Upper lobe of right lung (tissue), 1 donor: ENCODE measurements at regions not wholly inside any gene's neighbourhood (a gene's known extent, or its start where the extent isn't known, plus 50 kb on each side); places are given as distances from the start of the nearest gene placed in this dataset.

Experiments used
- ATAC-seq: fragments of 200-7000 bp; cut with Tn5 transposase; one replicate; pipeline ENCODE4 v1.9.1; 2020; ENCODE audit warnings: mild to moderate bottlenecking, moderate library complexity
- DNase-seq: peaks from one replicate; pipeline ENCODE4 v3.0.0-alpha.2; 2020
- H3K27ac ChIP-seq: fragments of 200-600 bp; one replicate; pipeline ENCODE4 v1.8.0; 2022
- H3K27me3 ChIP-seq: fragments of 200-600 bp; one replicate; pipeline ENCODE4 v1.8.0; 2022; ENCODE audit warnings: mild to moderate bottlenecking
- H3K36me3 ChIP-seq: fragments of 200-600 bp; one replicate; pipeline ENCODE4 v1.8.0; 2022
- H3K4me1 ChIP-seq: fragments of 200-600 bp; one replicate; pipeline ENCODE4 v1.8.0; 2022
- H3K4me3 ChIP-seq: fragments of 200-600 bp; one replicate; pipeline ENCODE4 v1.8.0; 2022; ENCODE audit warnings: mild to moderate bottlenecking
- H3K9me3 ChIP-seq: fragments of 200-600 bp; one replicate; pipeline ENCODE4 v1.8.0; 2022
- intact Hi-C: fragments of 100-400 bp; cut with DNase I; formaldehyde crosslinking; loops from one replicate; pipeline ENCODE4 v1.11.0; 2022
- TF ChIP-seq, protein P1 (sequence below): fragments of 200-600 bp; IDR thresholded peaks from one replicate; pipeline ENCODE4 v1.8.0; 2022; ENCODE audit warnings: antibody characterized with exemption
- donor health status: DM: no; HTN: yes; CAD: no; lungs with severe emphysema.

DNA sequence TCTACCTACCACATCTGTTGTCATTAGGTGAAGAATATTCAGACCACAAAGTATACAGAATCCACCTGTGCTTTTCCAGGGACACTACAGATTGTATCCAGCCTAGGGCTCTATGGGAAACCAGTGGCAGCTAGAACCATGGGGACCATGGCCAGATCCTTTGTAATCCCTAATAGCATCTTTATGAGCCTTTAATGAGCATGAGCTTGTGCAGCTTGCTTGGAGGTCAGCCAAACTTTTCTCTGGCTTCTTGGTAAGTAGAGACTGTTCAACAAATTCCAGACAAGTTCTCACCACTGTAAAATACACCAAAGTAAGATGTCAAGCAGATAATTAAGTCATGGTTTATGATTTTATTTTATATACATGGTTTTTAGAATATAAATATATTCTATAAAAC lies 301.6 kb upstream of the ADGRB3 start:
- ATAC-seq: no peak
- H3K27ac ChIP-seq: no peak overlapping the region
- DNase-seq: no peak
- H3K27me3 ChIP-seq: no peaks in the 10 kb centered on the region
- TF ChIP-seq, protein P1, sequence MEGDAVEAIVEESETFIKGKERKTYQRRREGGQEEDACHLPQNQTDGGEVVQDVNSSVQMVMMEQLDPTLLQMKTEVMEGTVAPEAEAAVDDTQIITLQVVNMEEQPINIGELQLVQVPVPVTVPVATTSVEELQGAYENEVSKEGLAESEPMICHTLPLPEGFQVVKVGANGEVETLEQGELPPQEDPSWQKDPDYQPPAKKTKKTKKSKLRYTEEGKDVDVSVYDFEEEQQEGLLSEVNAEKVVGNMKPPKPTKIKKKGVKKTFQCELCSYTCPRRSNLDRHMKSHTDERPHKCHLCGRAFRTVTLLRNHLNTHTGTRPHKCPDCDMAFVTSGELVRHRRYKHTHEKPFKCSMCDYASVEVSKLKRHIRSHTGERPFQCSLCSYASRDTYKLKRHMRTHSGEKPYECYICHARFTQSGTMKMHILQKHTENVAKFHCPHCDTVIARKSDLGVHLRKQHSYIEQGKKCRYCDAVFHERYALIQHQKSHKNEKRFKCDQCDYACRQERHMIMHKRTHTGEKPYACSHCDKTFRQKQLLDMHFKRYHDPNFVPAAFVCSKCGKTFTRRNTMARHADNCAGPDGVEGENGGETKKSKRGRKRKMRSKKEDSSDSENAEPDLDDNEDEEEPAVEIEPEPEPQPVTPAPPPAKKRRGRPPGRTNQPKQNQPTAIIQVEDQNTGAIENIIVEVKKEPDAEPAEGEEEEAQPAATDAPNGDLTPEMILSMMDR: no peak
- H3K4me3 ChIP-seq: no peak overlapping the region
- H3K36me3 ChIP-seq: no peaks in the 10 kb centered on the region
- intact Hi-C loops: no loop called here
- H3K9me3 ChIP-seq: no peaks in the 10 kb centered on the region
- no peaks in the 10 kb centered on the region for H3K4me1 ChIP-seq

DNA sequence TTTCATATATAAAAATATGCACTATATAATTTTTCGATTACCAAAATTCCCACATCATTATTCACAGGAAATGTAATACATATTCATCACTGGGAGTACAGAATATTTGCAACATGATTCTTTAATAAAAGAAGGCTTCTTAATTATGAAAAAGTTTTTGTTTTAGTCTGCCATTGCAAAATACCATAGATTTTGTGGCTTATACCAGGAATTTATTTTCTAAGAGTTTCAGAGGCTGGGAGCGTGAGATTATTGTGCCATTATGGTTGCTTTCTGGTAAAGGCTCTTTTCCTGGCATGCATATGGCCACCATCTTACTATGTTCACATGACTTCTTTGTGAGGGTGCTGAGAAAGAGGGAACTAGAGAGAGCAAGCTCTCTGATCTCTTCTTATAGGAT lies 306.9 kb upstream of the ADGRB3 start:
- Histone ChIP-seq H3K27ac (no peak overlapping the region), H3K36me3 (no peaks in the 10 kb centered on the region), H3K27me3 (no peaks in the 10 kb centered on the region), H3K4me1 (no peaks in the 10 kb centered on the region), H3K9me3 (no peaks in the 10 kb centered on the region), H3K4me3 (no peak overlapping the region)
- ATAC-seq (no peak), DNase-seq (no peak)
- intact Hi-C loops: no loop called here
- TF ChIP-seq, protein P1: no peak

DNA sequence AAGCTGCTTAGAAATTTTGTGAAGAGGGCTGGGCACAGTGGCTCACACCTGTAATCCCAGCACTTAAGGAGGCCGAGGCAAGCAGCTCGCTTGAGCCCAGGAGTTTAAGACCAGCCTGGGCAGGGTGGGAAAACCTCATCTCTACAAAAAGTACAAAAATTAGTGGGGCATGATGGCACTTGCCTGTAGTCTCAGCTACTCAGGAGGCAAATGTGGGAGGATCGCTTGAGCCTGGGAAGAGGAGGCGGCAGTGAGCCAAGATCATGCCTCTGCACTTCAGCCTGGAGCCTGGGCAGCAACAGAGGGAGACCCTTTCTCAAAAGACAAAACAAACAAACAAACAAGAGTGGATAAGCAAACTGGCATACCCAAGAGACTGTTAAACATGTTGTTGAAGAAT lies 308.3 kb upstream of the ADGRB3 start:
- Histone ChIP-seq H3K4me3 (no peak overlapping the region), H3K4me1 (no peaks in the 10 kb centered on the region), H3K9me3 (no peaks in the 10 kb centered on the region), H3K36me3 (no peaks in the 10 kb centered on the region), H3K27ac (no peak overlapping the region), H3K27me3 (no peaks in the 10 kb centered on the region)
- no peak for ATAC-seq
- intact Hi-C loops: no loop called here
- TF ChIP-seq, protein P1: no peak
- peak; percentile 21 for DNase-seq

DNA sequence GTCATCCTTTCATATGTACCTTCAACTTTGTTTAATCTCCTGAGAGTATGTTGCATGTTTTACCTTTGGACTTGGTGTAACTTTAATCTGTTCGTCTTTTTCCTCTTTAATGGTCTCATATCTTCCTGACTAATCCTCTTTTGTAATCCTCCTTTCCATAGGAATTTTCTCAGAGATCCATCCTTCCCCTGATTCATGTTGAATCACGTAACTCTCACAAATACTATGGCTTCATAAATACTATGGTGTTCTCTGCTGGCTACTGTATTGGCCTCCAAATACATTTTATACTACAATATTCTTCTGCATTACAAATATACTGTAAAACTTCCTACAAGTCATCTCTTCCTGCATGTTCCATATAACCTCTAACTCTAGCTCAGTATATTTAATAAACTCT lies 317.7 kb upstream of the ADGRB3 start:
- DNase-seq: no peak
- no peak overlapping the region for H3K4me3 ChIP-seq
- H3K36me3 ChIP-seq: no peaks in the 10 kb centered on the region
- intact Hi-C loops: no loop called here
- H3K4me1 ChIP-seq: no peaks in the 10 kb centered on the region
- no peak for ATAC-seq
- H3K27me3 ChIP-seq: no peaks in the 10 kb centered on the region
- no peaks in the 10 kb centered on the region for H3K9me3 ChIP-seq
- TF ChIP-seq, protein P1: no peak
- no peak overlapping the region for H3K27ac ChIP-seq

DNA sequence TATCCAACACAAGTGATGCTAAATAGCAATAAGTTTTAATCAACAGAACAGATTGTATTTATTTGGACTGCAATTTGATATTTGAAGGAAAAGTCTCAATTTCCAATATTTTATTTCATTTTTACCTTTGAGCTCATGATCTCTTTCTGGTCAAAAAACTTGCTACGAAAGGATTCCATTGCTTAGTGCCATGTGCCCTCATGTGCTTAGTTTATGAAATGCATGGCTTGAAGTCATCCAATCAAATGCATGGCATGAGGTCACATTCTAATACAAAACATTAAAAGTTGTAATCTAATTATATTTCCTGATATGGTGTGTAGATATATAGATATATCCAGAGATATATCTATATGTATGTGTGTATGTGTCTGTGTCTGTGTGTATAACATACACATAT lies 321.2 kb upstream of the ADGRB3 start:
- intact Hi-C loops: no loop called here
- H3K4me1 ChIP-seq: no peaks in the 10 kb centered on the region
- DNase-seq (no peak), ATAC-seq (no peak)
- TF ChIP-seq, protein P1: no peak
- no peaks in the 10 kb centered on the region for H3K36me3 ChIP-seq
- no peak overlapping the region for H3K4me3 ChIP-seq
- no peak overlapping the region for H3K27ac ChIP-seq
- no peaks in the 10 kb centered on the region for H3K27me3 ChIP-seq
- no peaks in the 10 kb centered on the region for H3K9me3 ChIP-seq

DNA sequence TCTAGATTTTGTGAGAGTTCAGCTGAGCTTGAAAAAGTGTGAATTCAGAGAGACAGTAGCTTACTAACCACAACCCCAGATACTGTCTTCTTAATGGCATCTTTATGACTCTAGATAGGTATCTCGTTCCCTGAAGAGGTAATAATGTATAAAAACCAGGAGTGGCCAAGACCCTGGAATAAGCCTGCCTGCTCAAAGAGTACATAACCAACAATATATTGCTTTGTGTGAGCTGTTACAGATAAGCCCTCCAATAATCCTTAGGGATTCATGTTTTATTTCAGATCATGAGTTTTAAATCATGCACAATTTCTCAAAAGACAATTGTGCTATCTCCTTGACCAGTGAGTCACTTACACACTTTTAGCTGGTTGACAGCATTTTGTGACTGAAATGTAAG lies 327.8 kb upstream of the ADGRB3 start:
- H3K4me1 ChIP-seq: no peaks in the 10 kb centered on the region
- H3K27ac ChIP-seq: no peak overlapping the region
- H3K27me3 ChIP-seq: no peaks in the 10 kb centered on the region
- TF ChIP-seq, protein P1: no peak
- intact Hi-C loops: no loop called here
- ATAC-seq (no peak), DNase-seq (no peak)
- H3K9me3 ChIP-seq: no peaks in the 10 kb centered on the region
- H3K4me3 ChIP-seq: no peak overlapping the region
- H3K36me3 ChIP-seq: no peaks in the 10 kb centered on the region
